Smooth muscle cell (in vitro differentiated cells): ENCODE measurements at regions not wholly inside any gene's neighbourhood (a gene's known extent, or its start where the extent isn't known, plus 50 kb on each side); places are given as distances from the start of the nearest gene placed in this dataset.

Source experiments
- DNase-seq: peaks from one replicate; lab custom pipeline; 2025; ENCODE audit not compliant: unreplicated experiment; lab: John Stamatoyannopoulos, UW
- H2AFZ ChIP-seq: fragments of 200-600 bp; sonication (generic); 2 replicates; pipeline ENCODE4 v1.6.0; 2016; ENCODE audit warnings: antibody characterized with exemption, low read depth, mild to moderate bottlenecking
- H3F3A ChIP-seq: fragments of 200-600 bp; sonication (generic); 2 replicates; pipeline ENCODE4 v1.6.0; 2017; ENCODE audit warnings: antibody characterized with exemption, low read depth
- H3K27ac ChIP-seq: fragments of 200-600 bp; sonication (generic); 2 replicates; pipeline ENCODE4 v1.5.1; 2016; ENCODE audit warnings: low read depth, mild to moderate bottlenecking
- H3K27me3 ChIP-seq: fragments of 200-600 bp; sonication (generic); 2 replicates; pipeline ENCODE4 v1.6.1; 2016; ENCODE audit warnings: low read depth, mild to moderate bottlenecking
- H3K36me3 ChIP-seq: fragments of 200-600 bp; sonication (generic); 2 replicates; pipeline ENCODE4 v1.5.1; 2016; ENCODE audit warnings: low read depth
- H3K4me1 ChIP-seq: fragments of 200-600 bp; sonication (generic); 2 replicates; pipeline ENCODE4 v1.5.1; 2016; ENCODE audit warnings: low read depth
- H3K4me2 ChIP-seq: fragments of 200-600 bp; sonication (generic); 2 replicates; pipeline ENCODE4 v1.6.0; 2016; ENCODE audit warnings: mild to moderate bottlenecking
- H3K4me3 ChIP-seq: fragments of 200-600 bp; sonication (generic); 2 replicates; pipeline ENCODE4 v1.5.1; 2016; ENCODE audit warnings: mild to moderate bottlenecking
- H3K79me2 ChIP-seq: fragments of 200-600 bp; sonication (generic); 2 replicates; pipeline ENCODE4 v1.6.0; 2016; ENCODE audit warnings: low read depth, mild to moderate bottlenecking
- H3K9ac ChIP-seq: fragments of 200-600 bp; sonication (generic); 2 replicates; pipeline ENCODE4 v1.6.0; 2016; ENCODE audit warnings: low read depth
- H3K9me3 ChIP-seq: fragments of 200-600 bp; sonication (generic); replicated peaks from 2 replicates; pipeline ENCODE4 v1.5.1; 2016; ENCODE audit warnings: low read depth
- H4K20me1 ChIP-seq: fragments of 200-600 bp; sonication (generic); 2 replicates; pipeline ENCODE4 v1.6.0; 2016; ENCODE audit warnings: low read depth
- WGBS: methylation state at CpG from one replicate; pipeline ENCODE4 v1.1.7; 2016; ENCODE audit warnings: low lambda C conversion rate; 5-methylcytosine and 5-hydroxymethylcytosine counted together
- TF ChIP-seq, protein P1 (sequence below): fragments of 200-600 bp; sonication (generic); IDR thresholded peaks from 2 replicates; pipeline ENCODE4 v1.5.1; 2017; ENCODE audit warnings: borderline replicate concordance, mild to moderate bottlenecking, antibody characterized with exemption; ENCODE audit not compliant: insufficient read depth, poor library complexity, severe bottlenecking

DNA sequence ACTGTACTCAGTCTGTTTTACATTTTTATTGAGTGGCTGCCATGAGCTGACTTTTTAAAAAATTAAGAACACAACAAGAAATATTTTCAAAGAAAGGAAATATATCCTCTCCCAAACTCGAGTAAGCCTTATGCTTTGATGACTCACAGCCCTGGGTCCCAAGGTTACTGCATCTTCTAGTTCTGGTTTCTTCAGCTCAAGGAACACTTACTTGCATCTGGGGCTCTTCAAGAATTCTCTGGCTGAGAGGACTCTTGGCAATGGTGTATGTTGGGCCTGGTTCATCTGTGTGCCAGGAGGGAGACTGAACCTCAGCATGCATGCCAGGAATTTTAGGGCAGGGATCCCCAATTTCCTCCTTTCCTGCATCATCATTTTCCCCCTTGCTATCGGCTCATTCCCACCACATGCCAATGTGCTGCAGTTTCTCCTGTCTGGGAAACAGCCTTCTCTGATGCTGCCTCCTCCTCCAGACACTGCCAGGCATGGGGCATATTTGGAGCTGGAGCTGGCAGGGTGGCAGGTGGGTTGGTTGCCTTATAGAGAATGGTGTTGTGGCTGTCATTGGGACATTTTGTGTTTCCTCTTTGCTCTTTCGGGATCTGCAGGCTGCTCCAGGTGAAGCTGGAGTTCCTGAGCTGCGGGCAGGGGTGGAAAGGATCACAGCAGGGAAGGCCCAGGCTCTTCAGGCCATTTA is 192.2 kb upstream of the HS6ST1 start:
- WGBS, result 50% methylated on average over 4 of the region's 4 CpGs

GRCh38 chr2:128511731-128512378 is 193.2 kb upstream of the HS6ST1 start:
- Histone ChIP-seq H3F3A (no peaks in the 10 kb centered on the region), H3K27ac (no peak overlapping the region), H3K4me1 (no peaks in the 10 kb centered on the region), H3K27me3 (no peaks in the 10 kb centered on the region), H3K36me3 (no peaks in the 10 kb centered on the region), H3K4me3 (no peak overlapping the region), H4K20me1 (no peaks in the 10 kb centered on the region), H3K4me2 (no peak overlapping the region), H3K9me3 (no peaks in the 10 kb centered on the region), H3K79me2 (no peaks in the 10 kb centered on the region), H2AFZ (no peak overlapping the region), H3K9ac (no peak overlapping the region)
- TF ChIP-seq, protein P1, sequence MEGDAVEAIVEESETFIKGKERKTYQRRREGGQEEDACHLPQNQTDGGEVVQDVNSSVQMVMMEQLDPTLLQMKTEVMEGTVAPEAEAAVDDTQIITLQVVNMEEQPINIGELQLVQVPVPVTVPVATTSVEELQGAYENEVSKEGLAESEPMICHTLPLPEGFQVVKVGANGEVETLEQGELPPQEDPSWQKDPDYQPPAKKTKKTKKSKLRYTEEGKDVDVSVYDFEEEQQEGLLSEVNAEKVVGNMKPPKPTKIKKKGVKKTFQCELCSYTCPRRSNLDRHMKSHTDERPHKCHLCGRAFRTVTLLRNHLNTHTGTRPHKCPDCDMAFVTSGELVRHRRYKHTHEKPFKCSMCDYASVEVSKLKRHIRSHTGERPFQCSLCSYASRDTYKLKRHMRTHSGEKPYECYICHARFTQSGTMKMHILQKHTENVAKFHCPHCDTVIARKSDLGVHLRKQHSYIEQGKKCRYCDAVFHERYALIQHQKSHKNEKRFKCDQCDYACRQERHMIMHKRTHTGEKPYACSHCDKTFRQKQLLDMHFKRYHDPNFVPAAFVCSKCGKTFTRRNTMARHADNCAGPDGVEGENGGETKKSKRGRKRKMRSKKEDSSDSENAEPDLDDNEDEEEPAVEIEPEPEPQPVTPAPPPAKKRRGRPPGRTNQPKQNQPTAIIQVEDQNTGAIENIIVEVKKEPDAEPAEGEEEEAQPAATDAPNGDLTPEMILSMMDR, result no peak
- DNase-seq, result no peak
- WGBS, result 91% methylated on average over 11 of the region's 12 CpGs

More for the DNA sequence above, 192.2 kb upstream of the HS6ST1 start:
- Histone ChIP-seq H3K4me3 (no peak overlapping the region), H3K4me1 (no peaks in the 10 kb centered on the region), H2AFZ (no peak overlapping the region), H3K9ac (no peak overlapping the region), H3K27me3 (peaks cover 5% of the 10 kb centered on the region), H4K20me1 (no peaks in the 10 kb centered on the region), H3F3A (no peaks in the 10 kb centered on the region), H3K79me2 (no peaks in the 10 kb centered on the region), H3K4me2 (no peak overlapping the region), H3K27ac (no peak overlapping the region), H3K36me3 (no peaks in the 10 kb centered on the region), H3K9me3 (no peaks in the 10 kb centered on the region)
- DNase-seq, result no peak
- TF ChIP-seq, protein P1, result no peak

GRCh38 chr2:128512379-128513115 is 193.9 kb upstream of the HS6ST1 start:
- Histone ChIP-seq H4K20me1 (no peaks in the 10 kb centered on the region), H3F3A (no peaks in the 10 kb centered on the region), H3K4me1 (no peaks in the 10 kb centered on the region), H3K4me3 (no peak overlapping the region), H3K4me2 (no peak overlapping the region), H3K27ac (no peak overlapping the region), H3K9me3 (no peaks in the 10 kb centered on the region), H3K27me3 (no peaks in the 10 kb centered on the region), H2AFZ (no peak overlapping the region), H3K79me2 (no peaks in the 10 kb centered on the region), H3K36me3 (no peaks in the 10 kb centered on the region), H3K9ac (no peak overlapping the region)
- no peak for DNase-seq
- TF ChIP-seq, protein P1, result no peak
- WGBS, result 89% methylated on average over 9 of the region's 9 CpGs
